Activated T-helper 1 cell treated with Interleukin-2 at 50 U/mL for 16 hours (primary cell): ENCODE measurements at regions not wholly inside any gene's neighbourhood (a gene's known extent, or its start where the extent isn't known, plus 50 kb on each side); places are given as distances from the start of the nearest gene placed in this dataset.
A peak's percentile ranks its signal among the peaks of the same experiment; 100 is the strongest.

ENCODE experiments used
- DNase-seq: peaks from one replicate; pipeline ENCODE4 v3.0.0-alpha.2; 2020; ENCODE audit warnings: low read depth

GRCh38 chr6:149216459-149216858 is 101.1 kb upstream of the TAB2 start:
- DNase-seq = no peak

GRCh38 chr6:149217466-149217888 is 100.0 kb upstream of the TAB2 start:
- no peak for DNase-seq

- DNase-seq = no peak
These were observed 99.0 kb upstream of the TAB2 start for GRCh38 chr6:149218471-149218870.

- no peak for DNase-seq
These were observed 98.6 kb upstream of the TAB2 start for GRCh38 chr6:149218915-149219314.

GRCh38 chr6:149220882-149221773 is 96.4 kb upstream of the TAB2 start:
- no peak for DNase-seq

- no peak for DNase-seq
These were observed 95.8 kb upstream of the TAB2 start for GRCh38 chr6:149221774-149222070.

GRCh38 chr6:149223120-149223903 is 94.2 kb upstream of the TAB2 start:
- no peak for DNase-seq

- no peak for DNase-seq
These were observed 93.6 kb upstream of the TAB2 start for GRCh38 chr6:149223904-149224351.

- no peak for DNase-seq
These were observed 93.1 kb upstream of the TAB2 start for GRCh38 chr6:149224399-149224798.

GRCh38 chr6:149225370-149225769 is 92.1 kb upstream of the TAB2 start:
- no peak for DNase-seq

- no peak for DNase-seq
These were observed 91.6 kb upstream of the TAB2 start for GRCh38 chr6:149225946-149226345.

- no peak for DNase-seq
These were observed 89.7 kb upstream of the TAB2 start for GRCh38 chr6:149227796-149228195.

GRCh38 chr6:149228311-149228955 is 89.1 kb upstream of the TAB2 start:
- no peak for DNase-seq

- DNase-seq = no peak
These were observed 88.4 kb upstream of the TAB2 start for GRCh38 chr6:149229096-149229495.

GRCh38 chr6:149230712-149231460 is 86.6 kb upstream of the TAB2 start:
- no peak for DNase-seq

- DNase-seq = no peak
These were observed 85.7 kb upstream of the TAB2 start for GRCh38 chr6:149231778-149232177.

GRCh38 chr6:149233056-149233715 is 84.3 kb upstream of the TAB2 start:
- peak; percentile 37 for DNase-seq

GRCh38 chr6:149234051-149234962 is 83.2 kb upstream of the TAB2 start:
- no peak for DNase-seq

- no peak for DNase-seq
These were observed 82.4 kb upstream of the TAB2 start for GRCh38 chr6:149235130-149235561.

- DNase-seq = no peak
These were observed 80.9 kb upstream of the TAB2 start for GRCh38 chr6:149236589-149236988.
